ENCODE measurements at regions not wholly inside any gene's neighbourhood (a gene's known extent, or its start where the extent isn't known, plus 50 kb on each side); places are given as distances from the start of the nearest gene placed in this dataset.

- no peak overlapping the region for H3K4me2 ChIP-seq (ENCODE audit: insufficient read depth in 1 of 2, low read depth in 2 of 2, low read length in 2 of 2)
- TF ChIP-seq GTF2F1 (IDR thresholded peaks at IDR 0.05; ENCODE audit: borderline replicate concordance, low read depth, low read length) (no peak), FOSL1 (IDR thresholded peaks at IDR 0.05; ENCODE audit: insufficient read depth, low read depth, low read length) (no peak), SIN3A (conservative IDR thresholded peaks at IDR 0.05 in 1 of 2, IDR thresholded peaks at IDR 0.05 in 1 of 2; ENCODE audit: low read depth in 1 of 2, low read length in 2 of 2) (no peak), GABPA (IDR thresholded peaks at IDR 0.05; ENCODE audit: borderline replicate concordance, insufficient read depth, low read length) (no peak), JUN (IDR thresholded peaks at IDR 0.05; ENCODE audit: low read depth, low read length) (no peak), SIRT6 (IDR thresholded peaks at IDR 0.05; ENCODE audit: low read length) (no peak), RAD21 (IDR thresholded peaks at IDR 0.05 in 1 of 2, conservative IDR thresholded peaks at IDR 0.05 in 1 of 2; ENCODE audit: low read depth in 2 of 2, low read length in 2 of 2) (no peak), CBX5 (IDR thresholded peaks at IDR 0.05; ENCODE audit: low read depth, low read length) (no peak), TAF7 (optimal IDR thresholded peaks at IDR 0.05; ENCODE audit: borderline replicate concordance, low read depth, low read length) (no peak), SUZ12 (IDR thresholded peaks at IDR 0.05; ENCODE audit: low read length) (no peak), RXRA (IDR thresholded peaks at IDR 0.05; ENCODE audit: insufficient read depth, low read depth, low read length) (no peak), SIX5 (IDR thresholded peaks at IDR 0.05; ENCODE audit: low read depth, low read length) (no peak), RBBP5 (IDR thresholded peaks at IDR 0.05; ENCODE audit: borderline replicate concordance, low read depth, low read length) (no peak)
Observed at GRCh38 chr9:107142896-107143603, 140.0 kb upstream of the RAD23B start.

More at GRCh38 chr9:107142896-107143603, 140.0 kb upstream of the RAD23B start:
- ChIA-PET CTCF (ENCODE audit: partially characterized antibody) (interaction anchor here (0.6 to 9.9 kb wide), 6 partner anchors 10 to 912 kb away, joined by 3 to 109 read pairs (median 4); no protein-coding TSS in a partner anchor), POLR2A (ENCODE audit: partially characterized antibody) (no interaction called here)
- Histone ChIP-seq H3K56ac (replicated peaks; ENCODE audit: insufficient read length, low read depth, low read length) (no peak overlapping the region), H2BK12ac (ENCODE audit: low read depth, low read length) (no peak overlapping the region), H3K9me3 (ENCODE audit: insufficient read depth in 2 of 2, low read depth in 1 of 2, low read length in 1 of 2) (no peaks in the 10 kb centered on the region), H3K18ac (ENCODE audit: extremely low read depth, low read length) (no peak overlapping the region), H3K9ac (replicated peaks in 1 of 4; ENCODE audit: extremely low read depth in 1 of 4, low read depth in 3 of 4, low read length in 3 of 4) (no peak overlapping the region), H4K20me1 (replicated peaks in 1 of 2; ENCODE audit: control insufficient read depth in 1 of 2, insufficient read depth in 2 of 2, low read length in 2 of 2) (no peaks in the 10 kb centered on the region), H2BK20ac (ENCODE audit: low read length) (no peak overlapping the region), H4K8ac (ENCODE audit: extremely low read depth, insufficient read depth, low read length) (no peak overlapping the region), H2AK5ac (ENCODE audit: low read depth, low read length) (no peak overlapping the region), H3K79me1 (ENCODE audit: low read depth, low read length) (no peaks in the 10 kb centered on the region), H3K36me3 (ENCODE audit: control insufficient read depth in 2 of 4, insufficient read depth in 4 of 4, low read length in 3 of 4) (no peaks in the 10 kb centered on the region), H3K27me3 (replicated peaks in 1 of 4; ENCODE audit: control insufficient read depth in 3 of 4, extremely low read depth in 1 of 4, insufficient read depth in 3 of 4, low read length in 3 of 4) (no peaks in the 10 kb centered on the region), H2BK120ac (replicated peaks; ENCODE audit: low read depth, low read length) (no peak overlapping the region), H3K4me3 (ENCODE audit: extremely low read depth in 1 of 4, insufficient read depth in 2 of 4, low read depth in 3 of 4, low read length in 4 of 4) (no peak overlapping the region), H2AFZ (ENCODE audit: low read length) (no peak overlapping the region), H2BK15ac (ENCODE audit: low read length) (no peak overlapping the region), H3K79me2 (ENCODE audit: control insufficient read depth in 1 of 2, insufficient read depth in 2 of 2, low read length in 2 of 2) (no peaks in the 10 kb centered on the region), H4K5ac (ENCODE audit: insufficient read length, low read depth, low read length) (no peak overlapping the region), H3K14ac (ENCODE audit: insufficient read length) (no peak overlapping the region), H3K4me1 (replicated peaks in 1 of 4; ENCODE audit: control insufficient read depth in 3 of 4, insufficient read depth in 4 of 4, low read length in 3 of 4) (no peaks in the 10 kb centered on the region), H3K23me2 (ENCODE audit: low read depth, low read length) (no peaks in the 10 kb centered on the region), H4K91ac (replicated peaks; ENCODE audit: insufficient read length, low read length) (no peak overlapping the region), H2BK5ac (ENCODE audit: low read depth, low read length) (no peak overlapping the region), H3K23ac (ENCODE audit: insufficient read length) (no peak overlapping the region), H3K27ac (ENCODE audit: low read depth, low read length) (no peak overlapping the region), H3K4ac (replicated peaks; ENCODE audit: insufficient read length, low read depth, low read length) (no peak overlapping the region)
- no peak for DNase-seq (ENCODE audit: low read depth in 1 of 2, low spot score in 2 of 2)
- WGBS, 2 experiments (ENCODE audit: extremely low coverage in 1 of 2, insufficient coverage in 1 of 2, insufficient read length in 1 of 2, insufficient replicate concordance in 2 of 2, low coverage in 1 of 2, low lambda C conversion rate in 2 of 2, missing lambda C conversion rate in 1 of 2), result 89% methylated on average over 5 of the region's 5 CpGs; no CpG with 5 or more reads in 1 of the 2 experiments
- no peak for FAIRE-seq
